ENCODE measurements at regions not wholly inside any gene's neighbourhood (a gene's known extent, or its start where the extent isn't known, plus 50 kb on each side); places are given as distances from the start of the nearest gene placed in this dataset.

DNA sequence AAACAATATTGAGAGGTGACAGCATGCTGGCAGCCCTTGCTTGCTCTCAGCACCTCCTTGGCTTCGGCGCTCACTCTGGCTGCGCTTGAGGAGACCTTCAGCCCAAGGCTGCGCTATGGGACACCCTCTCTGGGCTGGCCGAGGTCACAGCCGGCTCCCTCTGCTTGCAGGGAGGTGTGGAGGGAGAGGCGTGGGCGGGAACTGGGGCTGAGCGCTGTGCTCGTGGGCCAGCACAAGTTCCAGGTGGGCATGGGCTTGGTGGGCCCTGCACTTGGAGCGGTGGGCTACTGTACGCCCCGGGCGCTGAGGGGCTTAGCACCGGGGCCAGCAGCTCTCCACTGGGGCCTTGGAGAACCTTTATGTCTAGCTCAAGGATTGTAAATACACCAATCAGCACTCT is 1613.8 kb upstream of the IGFBP7 start:
- DNase-seq (ENCODE audit: low spot score in 2 of 2): no peak
- no peak for FAIRE-seq

DNA sequence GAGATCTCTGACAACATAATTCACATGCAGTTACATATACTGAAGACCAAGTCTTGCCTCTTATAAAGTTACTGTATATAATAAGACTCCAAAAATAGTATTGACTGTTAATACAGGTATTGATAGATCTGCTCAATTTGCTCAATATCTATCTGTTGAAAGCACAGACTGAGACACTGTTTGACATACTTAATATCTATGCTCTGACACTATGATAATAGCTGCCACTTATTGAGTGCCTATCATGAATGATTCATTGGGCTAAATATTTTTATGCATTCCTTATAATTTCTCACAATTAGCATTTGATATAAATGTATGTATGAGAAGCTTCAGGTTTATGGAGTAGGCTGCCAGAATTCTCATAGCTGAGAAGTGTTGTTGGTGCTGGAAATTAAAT is 1600.9 kb upstream of the IGFBP7 start:
- DNase-seq (ENCODE audit: low spot score in 2 of 2): no peak
- no peak for FAIRE-seq

DNA sequence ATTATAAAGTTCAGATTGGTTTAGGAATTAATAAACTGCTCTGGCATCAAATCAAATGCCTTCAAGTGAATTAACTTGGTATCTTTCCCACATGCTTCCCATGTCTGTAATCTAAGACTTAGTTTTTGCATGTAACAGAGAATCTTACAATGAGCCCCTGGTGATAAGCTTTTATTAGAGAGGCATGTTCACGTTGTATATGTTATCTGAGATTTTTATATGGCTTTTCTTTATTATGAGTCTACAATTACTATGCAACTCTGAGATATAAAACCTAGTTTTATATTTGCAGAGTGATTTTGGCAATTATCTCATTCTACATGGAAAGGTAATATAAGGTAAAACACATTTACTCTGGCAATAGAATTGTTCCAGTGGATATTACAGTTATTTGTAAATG is 1578.4 kb upstream of the IGFBP7 start:
- no peak for DNase-seq (ENCODE audit: low spot score in 2 of 2)
- no peak for FAIRE-seq

DNA sequence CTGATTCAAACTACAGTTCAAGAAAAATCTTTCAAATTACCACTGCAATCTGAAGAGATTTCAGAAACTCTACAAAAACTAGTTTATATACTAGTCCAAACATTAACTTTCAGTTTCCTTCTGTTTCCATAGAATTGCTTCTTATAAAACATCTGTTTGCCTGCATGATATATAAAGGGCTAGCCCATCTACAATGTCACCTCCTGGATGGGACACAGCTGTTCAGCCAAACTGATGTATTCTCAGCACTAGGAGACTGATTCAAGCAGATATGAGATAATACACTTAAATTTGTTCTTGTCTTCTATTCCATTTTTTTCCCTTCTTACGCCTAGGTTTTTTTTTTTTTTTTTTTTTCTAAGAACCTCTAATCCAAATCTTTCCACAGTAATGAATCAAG is 1569.7 kb upstream of the IGFBP7 start:
- FAIRE-seq: no peak
- no peak for DNase-seq (ENCODE audit: low spot score in 2 of 2)

DNA sequence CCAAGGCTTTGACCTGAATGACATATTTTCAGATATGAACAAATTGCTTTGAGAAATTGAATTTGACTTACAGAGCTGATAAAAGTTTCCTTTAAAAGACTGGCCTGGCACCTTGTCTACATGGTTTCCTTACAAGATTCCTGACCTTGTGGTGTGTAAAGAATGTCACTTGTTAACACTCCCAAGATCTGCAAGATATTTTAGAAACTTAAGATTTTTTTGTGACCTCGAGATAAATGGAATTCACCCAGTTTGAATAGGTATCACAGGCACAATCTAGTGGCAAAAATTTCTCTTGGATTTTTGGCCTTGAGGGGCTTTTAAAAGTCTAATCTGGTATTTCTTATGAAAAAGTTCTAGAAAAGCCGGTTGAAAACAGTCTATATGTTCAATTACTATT is 1568.9 kb upstream of the IGFBP7 start:
- FAIRE-seq (no peak), DNase-seq (ENCODE audit: low spot score in 2 of 2) (no peak)

DNA sequence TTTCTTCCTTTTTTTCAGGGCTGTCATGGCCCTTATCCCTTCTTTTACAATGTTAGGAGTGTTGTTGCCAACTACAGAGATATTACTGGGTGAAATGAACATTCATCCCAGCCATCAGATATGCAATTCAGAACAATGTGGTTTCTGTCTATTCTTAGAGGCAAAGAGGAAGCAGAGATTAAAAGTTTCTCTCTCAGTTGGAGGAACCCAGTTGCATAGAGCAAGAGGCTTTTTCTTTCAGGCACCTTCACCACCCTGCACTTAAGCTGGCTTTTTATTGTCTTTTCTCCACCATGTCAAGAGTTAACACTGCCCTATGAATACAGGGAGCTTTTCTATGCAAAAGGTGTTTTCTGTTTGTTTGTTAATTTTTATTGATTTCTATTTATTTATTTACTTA is 1559.6 kb upstream of the IGFBP7 start:
- DNase-seq (ENCODE audit: low spot score in 2 of 2): no peak
- no peak for FAIRE-seq

DNA sequence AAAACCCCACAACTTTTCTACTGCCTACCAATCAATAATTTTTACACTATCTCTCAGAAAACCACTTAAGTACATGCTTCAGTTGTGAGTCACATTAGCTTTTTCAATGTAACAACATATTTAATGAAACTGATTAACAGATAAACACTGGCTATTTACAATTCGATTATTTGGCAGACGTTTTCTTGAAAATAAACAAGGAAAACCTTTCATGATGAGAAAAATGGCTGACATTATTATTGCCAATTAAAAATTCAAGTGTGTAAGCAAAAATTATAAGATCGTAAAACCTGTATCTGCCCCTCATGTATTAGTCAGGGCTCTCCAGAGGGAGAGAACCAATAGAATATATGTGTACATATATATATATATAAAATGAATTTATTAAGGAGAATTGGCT is 1555.5 kb upstream of the IGFBP7 start:
- FAIRE-seq (no peak), DNase-seq (ENCODE audit: low spot score in 2 of 2) (no peak)

DNA sequence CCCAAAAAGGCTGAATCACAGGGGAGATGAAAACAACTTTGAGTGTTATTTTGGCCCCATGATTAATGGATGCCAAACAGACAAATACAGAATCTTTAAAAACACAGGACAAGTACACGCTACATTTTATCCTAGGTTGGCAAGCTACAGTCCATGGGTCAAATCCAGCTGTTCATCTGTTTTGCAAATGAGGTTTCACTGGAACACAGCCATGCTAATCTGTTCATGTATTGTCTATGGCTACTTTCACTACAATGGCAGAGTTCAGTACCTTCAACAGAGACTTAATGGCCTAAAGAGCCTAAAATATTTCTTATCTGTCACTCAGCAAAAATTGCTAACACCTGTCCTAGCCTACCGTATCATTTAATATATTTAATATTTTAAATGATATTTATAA is 1548.5 kb upstream of the IGFBP7 start:
- FAIRE-seq (no peak), DNase-seq (ENCODE audit: low spot score in 2 of 2) (no peak)

DNA sequence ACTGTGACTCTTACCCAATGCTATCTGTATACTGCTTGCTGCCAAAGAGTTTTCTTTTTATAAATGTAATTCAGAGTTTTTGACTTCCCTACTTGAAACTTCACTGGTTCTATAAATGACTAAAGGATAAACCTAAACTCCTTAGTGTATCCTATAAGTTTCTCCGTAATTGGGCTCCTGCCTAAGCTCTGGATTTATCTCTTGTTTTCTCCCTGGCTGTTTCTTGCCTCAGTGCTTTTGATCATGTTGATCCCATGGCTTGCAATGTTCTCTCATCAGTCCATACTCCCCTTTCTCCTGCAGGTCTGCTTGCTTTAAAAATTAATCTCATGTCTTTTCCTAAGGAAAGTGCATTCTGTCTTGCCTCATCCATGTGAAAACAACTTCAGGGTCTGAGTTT is 1543.1 kb upstream of the IGFBP7 start:
- FAIRE-seq: no peak
- DNase-seq (ENCODE audit: low spot score in 2 of 2): no peak

DNA sequence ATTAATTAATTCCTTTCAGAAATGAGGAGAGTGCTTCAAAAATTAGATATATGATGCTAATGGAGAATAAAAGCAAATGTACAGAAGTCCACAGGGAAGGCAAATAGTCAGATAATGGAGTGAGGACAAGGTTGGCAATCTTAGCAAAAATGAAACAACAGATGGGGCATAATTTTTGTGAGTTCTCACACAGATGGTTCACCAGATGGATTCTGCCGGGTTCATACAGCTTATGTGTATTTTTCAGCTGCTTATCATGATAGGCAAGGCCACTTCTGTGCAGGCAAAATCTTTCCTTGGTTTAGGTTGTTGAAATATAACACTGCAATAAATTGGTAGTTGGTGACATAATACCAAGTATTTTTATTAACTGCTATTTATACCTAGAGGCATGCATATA is 1539.0 kb upstream of the IGFBP7 start:
- DNase-seq (ENCODE audit: low spot score in 2 of 2) (no peak), FAIRE-seq (no peak)

DNA sequence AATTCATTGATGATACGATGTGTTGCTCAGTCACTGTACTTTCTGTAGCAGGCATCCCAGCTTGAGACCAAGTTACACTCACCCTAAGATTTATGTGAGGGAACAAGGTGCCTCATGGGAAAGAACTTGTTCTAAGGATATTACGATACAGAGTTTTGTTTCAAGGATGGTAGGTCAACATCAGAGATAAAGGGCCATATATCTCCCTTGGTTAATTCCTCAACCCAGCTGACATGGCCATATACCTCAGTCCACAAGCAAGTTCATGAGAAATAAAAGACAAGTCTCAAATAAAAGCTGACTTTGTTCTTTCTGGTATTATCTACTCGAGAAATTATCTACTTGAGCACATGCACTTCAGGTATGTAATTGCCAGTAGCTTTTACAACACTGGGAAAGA is 1535.9 kb upstream of the IGFBP7 start:
- FAIRE-seq: no peak

DNA sequence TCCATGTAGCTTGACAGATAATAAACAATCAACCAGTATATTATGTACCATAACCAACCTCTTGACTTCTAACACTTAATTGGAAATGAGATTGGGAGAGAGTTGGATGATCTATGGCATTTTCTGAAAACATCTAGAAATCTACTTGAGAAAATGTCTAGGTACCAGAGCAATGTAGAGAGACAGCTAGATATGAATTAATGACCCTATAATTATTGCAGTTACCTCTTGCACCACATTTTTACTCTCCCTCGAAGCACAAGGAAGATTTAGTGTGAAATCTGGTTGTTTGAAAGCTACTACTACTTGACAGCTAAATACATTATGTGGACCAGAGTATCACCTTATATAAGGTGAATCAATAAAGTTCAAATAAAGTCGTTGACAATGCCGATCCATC is 1534.4 kb upstream of the IGFBP7 start:
- FAIRE-seq (no peak), DNase-seq (ENCODE audit: low spot score in 2 of 2) (no peak)

More for the DNA sequence above, 1535.9 kb upstream of the IGFBP7 start:
- DNase-seq (ENCODE audit: low spot score in 2 of 2): no peak

DNA sequence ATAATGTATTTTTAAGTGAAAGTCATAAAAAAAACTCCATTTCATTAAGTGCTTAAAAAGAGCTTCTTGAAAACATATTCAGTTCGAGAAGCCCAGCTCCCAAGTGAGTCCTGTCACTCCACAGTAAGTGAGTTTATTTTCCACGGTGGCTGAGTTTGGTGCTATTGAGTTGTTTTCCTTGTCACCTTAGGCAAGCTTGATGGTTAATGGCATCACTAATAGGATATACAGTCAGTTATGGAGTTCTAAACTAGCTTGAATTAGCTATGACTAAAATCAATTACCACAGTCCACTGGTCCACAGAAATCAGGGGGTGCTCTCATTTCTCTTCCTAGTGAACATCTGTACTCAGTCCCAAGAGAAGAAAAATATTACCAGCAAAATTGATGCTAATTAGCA is 1526.2 kb upstream of the IGFBP7 start:
- no peak for FAIRE-seq
- no peak for DNase-seq (ENCODE audit: low spot score in 2 of 2)

DNA sequence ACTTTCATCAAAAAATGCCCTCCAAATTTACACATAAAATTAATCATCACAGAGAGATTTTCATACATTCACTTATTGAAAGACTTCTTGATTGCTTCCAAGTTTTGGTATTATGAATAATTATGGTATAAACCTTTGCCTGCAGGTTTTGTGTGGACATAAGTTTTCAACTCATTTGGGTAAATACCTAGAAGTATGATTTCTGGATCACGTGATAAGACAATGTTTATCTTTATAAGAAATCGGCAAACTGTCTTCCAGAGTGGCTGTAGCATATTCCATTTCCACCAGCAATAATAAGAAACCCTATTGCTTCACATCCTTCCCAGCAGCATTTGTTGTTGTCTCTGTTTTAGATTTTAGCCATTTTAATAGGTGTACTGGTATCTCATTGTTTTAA is 1507.0 kb upstream of the IGFBP7 start:
- FAIRE-seq (no peak), DNase-seq (ENCODE audit: low spot score in 2 of 2) (no peak)

DNA sequence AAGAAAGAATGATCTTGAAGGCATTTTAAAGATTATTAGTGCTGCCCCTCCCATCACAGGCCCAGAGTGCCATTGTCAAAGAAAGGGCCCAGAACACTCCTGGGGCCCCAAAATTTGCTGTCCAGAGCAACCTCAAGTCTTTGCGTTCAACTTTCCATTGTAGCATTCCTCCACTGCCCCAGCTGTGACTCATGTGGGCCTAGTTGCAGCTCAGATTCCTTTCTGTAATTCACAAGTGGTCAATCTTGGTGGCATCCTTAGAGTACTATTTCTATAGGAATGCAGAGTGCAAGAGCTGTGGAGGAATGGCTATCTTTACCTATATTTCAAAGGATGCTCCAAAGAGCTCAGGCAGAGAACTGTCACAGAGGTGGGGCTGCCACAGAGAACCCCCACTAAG is 1500.8 kb upstream of the IGFBP7 start:
- DNase-seq (ENCODE audit: low spot score in 2 of 2) (no peak), FAIRE-seq (no peak)

DNA sequence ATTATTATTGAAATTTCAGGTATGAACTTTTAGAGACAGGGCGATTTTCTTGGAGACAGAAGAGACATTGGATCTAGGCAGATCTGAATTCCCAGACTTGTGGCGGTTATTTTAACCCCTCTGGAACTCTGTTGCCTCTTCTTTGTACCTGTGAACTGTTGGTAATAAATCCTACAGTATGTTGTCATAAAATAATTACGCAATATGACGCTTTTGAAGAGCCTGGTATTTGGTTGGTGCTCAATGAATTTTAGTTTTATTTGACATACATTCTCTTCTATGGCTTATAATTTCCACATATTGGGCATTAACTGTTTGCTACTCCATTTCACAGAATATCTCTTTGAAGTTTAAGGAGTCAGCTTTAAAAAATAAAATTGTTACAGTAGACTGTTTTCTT is 1496.1 kb upstream of the IGFBP7 start:
- no peak for DNase-seq (ENCODE audit: low spot score in 2 of 2)

DNA sequence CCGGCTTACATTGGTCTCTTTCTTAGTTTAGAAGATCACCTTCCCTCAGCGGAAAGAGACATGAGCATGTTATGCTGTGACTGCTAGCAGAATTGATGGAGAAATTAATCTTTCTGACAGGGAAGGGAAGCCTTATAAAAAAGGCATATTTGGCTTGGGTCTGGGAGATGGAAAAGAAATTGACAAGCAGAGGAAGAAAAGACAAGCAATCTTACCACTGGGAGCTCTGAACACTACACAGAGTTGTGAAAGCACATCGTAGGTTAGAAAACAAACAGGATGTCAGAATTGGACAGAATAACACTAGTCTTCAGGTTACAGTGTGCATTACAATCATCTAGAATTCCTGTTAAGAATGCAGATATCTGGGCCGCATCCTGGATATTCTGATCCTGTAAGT is 1493.8 kb upstream of the IGFBP7 start:
- FAIRE-seq (no peak), DNase-seq (ENCODE audit: low spot score in 2 of 2) (no peak)

More for the DNA sequence above, 1496.1 kb upstream of the IGFBP7 start:
- FAIRE-seq: no peak

DNA sequence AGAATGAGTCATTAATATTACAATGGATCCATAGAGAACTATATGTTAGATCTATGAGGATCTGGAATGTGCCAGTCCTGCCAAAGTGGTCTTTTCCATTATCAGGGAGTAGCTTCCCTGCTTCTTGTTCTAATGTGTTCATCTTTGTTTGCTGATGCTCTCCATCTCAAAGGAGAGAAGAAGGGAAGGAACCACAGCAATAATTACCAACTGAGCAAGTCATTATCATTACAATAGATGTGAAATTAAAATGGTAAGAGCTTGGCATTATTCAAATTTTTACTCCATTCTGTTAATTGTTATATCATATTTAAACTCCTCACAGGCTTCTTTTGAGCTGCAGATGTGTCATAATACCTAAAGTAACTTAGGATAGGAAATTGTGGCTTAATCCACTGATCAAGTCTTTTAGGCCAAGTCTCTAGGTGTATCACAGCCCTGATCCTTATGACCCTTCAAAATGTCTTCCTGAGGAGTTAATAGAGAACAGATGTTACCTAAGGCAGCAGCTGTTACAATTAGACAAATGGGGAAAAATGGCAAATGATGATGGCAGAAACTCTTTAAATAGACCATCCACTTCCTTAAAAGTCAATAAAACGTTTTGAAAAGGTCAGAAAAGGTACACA is 1492.7 kb upstream of the IGFBP7 start:
- FAIRE-seq (no peak), DNase-seq (ENCODE audit: low spot score in 2 of 2) (no peak)

DNA sequence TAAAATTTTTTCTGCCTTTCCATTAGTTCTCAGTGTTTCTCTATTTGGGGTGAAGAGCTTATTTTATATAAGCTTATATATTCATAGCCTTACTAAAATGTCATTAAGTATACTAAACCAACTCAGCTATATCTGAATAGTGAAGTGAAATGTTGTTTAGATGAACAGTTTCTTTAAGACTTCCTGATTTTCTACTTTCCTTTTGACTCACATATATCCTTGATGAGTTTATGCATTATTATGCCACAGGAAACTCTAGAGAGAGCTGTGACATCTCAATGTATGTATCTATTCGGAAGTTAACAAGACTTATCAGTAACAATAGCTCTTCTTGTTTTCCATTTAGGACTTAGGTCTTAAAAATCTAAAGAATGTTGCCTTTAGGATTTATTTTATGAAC is 1491.8 kb upstream of the IGFBP7 start:
- FAIRE-seq: no peak

DNA sequence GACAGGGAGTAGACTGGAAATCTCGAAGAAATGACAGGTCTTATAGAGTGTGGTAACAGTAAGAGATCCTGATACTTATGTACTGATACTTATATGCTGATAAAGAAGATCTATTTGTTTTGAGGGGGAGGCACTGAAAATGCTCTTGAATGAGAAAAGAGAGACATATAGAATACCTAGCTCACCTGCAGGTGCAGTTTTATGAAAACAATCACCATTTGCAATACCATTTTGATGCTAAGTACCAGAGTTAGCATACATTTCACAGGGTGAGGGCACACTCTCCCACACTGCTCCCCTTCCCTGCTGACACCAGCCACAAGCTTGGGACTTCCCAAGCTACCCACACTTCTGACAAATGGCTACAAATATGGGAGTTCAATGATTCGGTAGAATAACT is 1490.1 kb upstream of the IGFBP7 start:
- no peak for FAIRE-seq

More for the DNA sequence above, 1491.8 kb upstream of the IGFBP7 start:
- no peak for DNase-seq (ENCODE audit: low spot score in 2 of 2)

DNA sequence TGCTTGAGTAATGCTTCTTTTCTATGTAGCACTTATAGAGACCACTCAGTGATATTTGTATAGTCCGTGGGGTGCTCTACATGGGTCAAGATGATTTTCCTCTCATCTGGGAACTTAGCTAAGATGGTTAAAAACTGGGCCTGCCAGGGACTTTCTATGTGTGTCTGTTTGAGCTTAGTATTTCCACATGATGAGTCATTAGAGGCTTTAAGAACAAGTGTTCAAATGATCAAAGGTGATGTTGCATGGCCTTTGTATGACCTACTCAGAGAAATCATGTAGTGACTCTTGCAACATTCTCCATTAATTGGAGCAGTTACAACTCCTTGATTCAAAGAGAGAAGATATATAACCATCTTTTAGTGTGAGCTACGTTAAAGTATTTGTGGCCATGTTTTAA is 1480.5 kb upstream of the IGFBP7 start:
- DNase-seq (ENCODE audit: low spot score in 2 of 2): no peak
- no peak for FAIRE-seq

More for the DNA sequence above, 1490.1 kb upstream of the IGFBP7 start:
- no peak for DNase-seq (ENCODE audit: low spot score in 2 of 2)

DNA sequence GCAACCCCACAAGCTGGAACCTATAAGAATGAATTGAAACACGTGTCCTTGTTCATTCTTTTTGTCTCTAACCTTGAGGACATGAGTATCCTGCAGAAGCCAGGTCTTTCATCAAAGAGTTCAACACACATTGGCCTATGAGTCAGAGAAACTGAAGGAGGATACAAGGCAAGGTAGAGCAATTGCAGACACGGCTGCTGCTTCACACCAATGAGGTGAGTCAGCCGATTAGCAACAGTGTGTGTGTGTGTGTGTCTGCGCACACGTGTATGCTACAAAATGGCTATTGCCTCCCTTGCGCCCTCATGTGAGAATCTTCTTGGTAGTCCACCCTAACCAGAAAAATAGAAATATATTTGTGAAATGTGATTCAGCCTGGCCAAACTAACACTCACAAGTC is 1477.7 kb upstream of the IGFBP7 start:
- FAIRE-seq (no peak), DNase-seq (ENCODE audit: low spot score in 2 of 2) (no peak)

DNA sequence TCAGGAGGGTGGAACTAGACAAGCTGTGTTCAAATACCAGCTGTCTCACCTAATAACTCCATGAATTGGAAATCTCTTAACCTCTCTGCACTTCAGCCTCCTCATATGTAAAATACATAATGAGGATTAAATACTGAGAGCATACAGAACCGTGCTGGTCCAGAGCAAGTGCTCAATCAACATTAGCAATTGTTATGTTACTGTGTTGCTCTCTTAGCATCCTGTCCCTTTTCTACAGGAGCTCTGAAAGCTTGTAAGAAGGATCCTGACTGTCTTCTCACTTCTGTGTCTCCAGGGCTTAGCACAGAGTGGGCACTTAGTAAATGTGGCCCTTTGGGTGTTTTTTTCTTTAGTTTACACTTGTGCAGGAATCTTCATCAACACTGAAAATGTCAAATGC is 1456.1 kb upstream of the IGFBP7 start:
- DNase-seq (ENCODE audit: low spot score in 2 of 2) (no peak), FAIRE-seq (no peak)

Data from frontal cortex (tissue), 3 donors.